ENCODE measurements at regions not wholly inside any gene's neighbourhood (a gene's known extent, or its start where the extent isn't known, plus 50 kb on each side); places are given as distances from the start of the nearest gene placed in this dataset.

GRCh38 chr3:68402235-68402918 lies 530.0 kb downstream of the TAFA4 start:
- peaks cover 0 to 3% (median 0%) of the 10 kb centered on the region in 4 donors for H3K9me3 ChIP-seq (ENCODE audit: control insufficient read depth in 4 of 4, insufficient read depth in 3 of 4, low read length in 3 of 4)
- ATAC-seq (ENCODE audit: insufficient read depth, low FRiP score) (no peak), DNase-seq (no peak)
- H3K4me3 ChIP-seq: no peak overlapping the region
- no peak overlapping the region for H3K9ac ChIP-seq (ENCODE audit: insufficient read depth in 1 of 2, low read length in 2 of 2)
- no peaks in the 10 kb centered on the region for H3K4me1 ChIP-seq (ENCODE audit: control insufficient read depth in 5 of 5, insufficient read depth in 5 of 5, low read length in 5 of 5)
- H3K27ac ChIP-seq (ENCODE audit: low read depth in 1 of 2, low read length in 1 of 2): no peak overlapping the region
- TF ChIP-seq, protein P1, sequence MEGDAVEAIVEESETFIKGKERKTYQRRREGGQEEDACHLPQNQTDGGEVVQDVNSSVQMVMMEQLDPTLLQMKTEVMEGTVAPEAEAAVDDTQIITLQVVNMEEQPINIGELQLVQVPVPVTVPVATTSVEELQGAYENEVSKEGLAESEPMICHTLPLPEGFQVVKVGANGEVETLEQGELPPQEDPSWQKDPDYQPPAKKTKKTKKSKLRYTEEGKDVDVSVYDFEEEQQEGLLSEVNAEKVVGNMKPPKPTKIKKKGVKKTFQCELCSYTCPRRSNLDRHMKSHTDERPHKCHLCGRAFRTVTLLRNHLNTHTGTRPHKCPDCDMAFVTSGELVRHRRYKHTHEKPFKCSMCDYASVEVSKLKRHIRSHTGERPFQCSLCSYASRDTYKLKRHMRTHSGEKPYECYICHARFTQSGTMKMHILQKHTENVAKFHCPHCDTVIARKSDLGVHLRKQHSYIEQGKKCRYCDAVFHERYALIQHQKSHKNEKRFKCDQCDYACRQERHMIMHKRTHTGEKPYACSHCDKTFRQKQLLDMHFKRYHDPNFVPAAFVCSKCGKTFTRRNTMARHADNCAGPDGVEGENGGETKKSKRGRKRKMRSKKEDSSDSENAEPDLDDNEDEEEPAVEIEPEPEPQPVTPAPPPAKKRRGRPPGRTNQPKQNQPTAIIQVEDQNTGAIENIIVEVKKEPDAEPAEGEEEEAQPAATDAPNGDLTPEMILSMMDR (IDR thresholded peaks at IDR 0.05; ENCODE audit: control extremely low read depth, extremely low read depth): no peak
- H3K36me3 ChIP-seq (ENCODE audit: control insufficient read depth in 4 of 4, insufficient read depth in 4 of 4, low read length in 4 of 4): no peaks in the 10 kb centered on the region
- no peaks in the 10 kb centered on the region for H3K27me3 ChIP-seq (ENCODE audit: control insufficient read depth in 3 of 3, insufficient read depth in 3 of 3, low read length in 2 of 3)
- WGBS, 2 donors: 76 to 81% methylated on average over 6 of the region's 6 CpGs

DNA sequence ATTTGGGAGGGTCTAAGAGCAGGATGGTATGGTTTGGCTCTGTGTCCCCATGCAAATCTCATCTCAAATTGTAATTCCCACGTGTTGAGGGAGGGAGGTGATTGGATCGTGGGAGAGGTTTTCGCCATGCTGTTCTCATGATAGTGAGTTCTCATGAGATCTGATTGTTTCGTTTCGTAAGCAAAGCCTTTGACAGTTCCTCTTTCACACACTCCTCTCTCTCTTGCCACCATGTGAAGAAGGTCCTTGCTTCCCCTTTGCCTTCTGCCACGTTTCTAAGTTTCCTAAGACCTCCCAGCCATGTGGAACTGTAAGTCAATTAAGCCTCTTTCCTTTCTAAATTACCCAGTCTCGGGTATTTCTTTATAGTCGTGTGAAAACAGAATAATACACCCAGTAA lies 553.7 kb downstream of the TAFA4 start:
- ATAC-seq (ENCODE audit: insufficient read depth, low FRiP score) (no peak), DNase-seq (no peak)
- H3K9me3 ChIP-seq (ENCODE audit: control insufficient read depth in 4 of 4, insufficient read depth in 3 of 4, low read length in 3 of 4): peaks cover 0 to 4% (median 2%) of the 10 kb centered on the region in 4 donors
- H3K4me3 ChIP-seq: no peak overlapping the region
- H3K4me1 ChIP-seq (ENCODE audit: control insufficient read depth in 5 of 5, insufficient read depth in 5 of 5, low read length in 5 of 5): no peaks in the 10 kb centered on the region
- H3K27me3 ChIP-seq (ENCODE audit: control insufficient read depth in 3 of 3, insufficient read depth in 3 of 3, low read length in 2 of 3): no peaks in the 10 kb centered on the region
- no peak overlapping the region for H3K27ac ChIP-seq (ENCODE audit: low read depth in 1 of 2, low read length in 1 of 2)
- 74 to 78% methylated on average over 8 of the region's 8 CpGs for WGBS, 2 donors
- TF ChIP-seq, protein P1 (IDR thresholded peaks at IDR 0.05; ENCODE audit: control extremely low read depth, extremely low read depth): no peak
- no peak overlapping the region for H3K9ac ChIP-seq (ENCODE audit: insufficient read depth in 1 of 2, low read length in 2 of 2)
- no peaks in the 10 kb centered on the region for H3K36me3 ChIP-seq (ENCODE audit: control insufficient read depth in 4 of 4, insufficient read depth in 4 of 4, low read length in 4 of 4)

GRCh38 chr3:68373727-68374126 lies 558.6 kb downstream of the TAFA4 start:
- WGBS, 2 donors: 63 to 72% methylated on average over 3 of the region's 3 CpGs
- no peaks in the 10 kb centered on the region for H3K4me1 ChIP-seq (ENCODE audit: control insufficient read depth in 5 of 5, insufficient read depth in 5 of 5, low read length in 5 of 5)
- no peak overlapping the region for H3K9ac ChIP-seq (ENCODE audit: insufficient read depth in 1 of 2, low read length in 2 of 2)
- DNase-seq: peak in 1 of 3 donors; percentile 24
- ATAC-seq (ENCODE audit: insufficient read depth, low FRiP score): no peak
- no peaks in the 10 kb centered on the region for H3K27me3 ChIP-seq (ENCODE audit: control insufficient read depth in 3 of 3, insufficient read depth in 3 of 3, low read length in 2 of 3)
- H3K4me3 ChIP-seq: no peak overlapping the region
- peaks cover 0 to 4% (median 3%) of the 10 kb centered on the region in 4 donors for H3K9me3 ChIP-seq (ENCODE audit: control insufficient read depth in 4 of 4, insufficient read depth in 3 of 4, low read length in 3 of 4)
- no peaks in the 10 kb centered on the region for H3K36me3 ChIP-seq (ENCODE audit: control insufficient read depth in 4 of 4, insufficient read depth in 4 of 4, low read length in 4 of 4)
- no peak overlapping the region for H3K27ac ChIP-seq (ENCODE audit: low read depth in 1 of 2, low read length in 1 of 2)
- TF ChIP-seq, protein P1 (IDR thresholded peaks at IDR 0.05; ENCODE audit: control extremely low read depth, extremely low read depth): no peak

- DNase-seq (no peak), ATAC-seq (ENCODE audit: insufficient read depth, low FRiP score) (no peak)
- Histone ChIP-seq H3K4me3 (no peak overlapping the region), H3K9ac (ENCODE audit: insufficient read depth in 1 of 2, low read length in 2 of 2) (no peak overlapping the region), H3K4me1 (ENCODE audit: control insufficient read depth in 5 of 5, insufficient read depth in 5 of 5, low read length in 5 of 5) (no peaks in the 10 kb centered on the region), H3K27me3 (ENCODE audit: control insufficient read depth in 3 of 3, insufficient read depth in 3 of 3, low read length in 2 of 3) (no peaks in the 10 kb centered on the region), H3K9me3 (ENCODE audit: control insufficient read depth in 4 of 4, insufficient read depth in 3 of 4, low read length in 3 of 4) (no peaks in the 10 kb centered on the region), H3K27ac (ENCODE audit: low read depth in 1 of 2, low read length in 1 of 2) (no peak overlapping the region), H3K36me3 (ENCODE audit: control insufficient read depth in 4 of 4, insufficient read depth in 4 of 4, low read length in 4 of 4) (no peaks in the 10 kb centered on the region)
- 86 to 93% methylated on average over 3 of the region's 3 CpGs for whole genome bisulfite sequencing, 2 donors
- TF ChIP-seq, protein P1 (IDR thresholded peaks at IDR 0.05; ENCODE audit: control extremely low read depth, extremely low read depth): no peak
Measured at GRCh38 chr3:68363796-68364195, 568.6 kb downstream of the TAFA4 start.
